DMS 273 (cell line): ENCODE measurements at regions not wholly inside any gene's neighbourhood (a gene's known extent, or its start where the extent isn't known, plus 50 kb on each side); places are given as distances from the start of the nearest gene placed in this dataset.
A peak's percentile ranks its signal among the peaks of the same experiment; 100 is the strongest.
"Not testable (repeated sequence)": the region's sequence is repeated elsewhere in the genome, so short reads cannot be mapped to it uniquely, and the experiment has no call there.

Experiments used
- DNase-seq: peaks from one replicate; lab custom pipeline; 2025; ENCODE audit not compliant: unreplicated experiment; lab: John Stamatoyannopoulos, UW

GRCh38 chr11:29486301-29486700 lies 530.5 kb downstream of the KCNA4 start:
- DNase-seq, result no peak

GRCh38 chr11:29485641-29486040 lies 531.2 kb downstream of the KCNA4 start:
- DNase-seq, result no peak

- DNase-seq, result no peak
Measured at GRCh38 chr11:29484548-29484947, 532.3 kb downstream of the KCNA4 start.

- DNase-seq, result no peak
Measured at GRCh38 chr11:29483831-29484230, 533.0 kb downstream of the KCNA4 start.

- no peak for DNase-seq
Measured at GRCh38 chr11:29482510-29482909, 534.3 kb downstream of the KCNA4 start.

- no peak for DNase-seq
Measured at GRCh38 chr11:29481738-29482137, 535.1 kb downstream of the KCNA4 start.

- DNase-seq, result no peak
Measured at GRCh38 chr11:29480981-29481380, 535.8 kb downstream of the KCNA4 start.

- DNase-seq, result no peak
Measured at GRCh38 chr11:29458252-29458651, 558.6 kb downstream of the KCNA4 start.

- DNase-seq, result no peak
Measured at GRCh38 chr11:29452146-29452545, 564.7 kb downstream of the KCNA4 start.

- DNase-seq, result no peak
Measured at GRCh38 chr11:29449281-29450074, 567.4 kb downstream of the KCNA4 start.

- DNase-seq, result peak; percentile 37
Measured at GRCh38 chr11:29448246-29448877, 568.5 kb downstream of the KCNA4 start.

GRCh38 chr11:29447821-29448220 lies 569.0 kb downstream of the KCNA4 start:
- DNase-seq, result no peak

GRCh38 chr11:29446132-29446531 lies 570.7 kb downstream of the KCNA4 start:
- DNase-seq, result no peak

GRCh38 chr11:29445191-29445590 lies 571.6 kb downstream of the KCNA4 start:
- DNase-seq, result not testable (repeated sequence)

GRCh38 chr11:29438815-29439214 lies 578.0 kb downstream of the KCNA4 start:
- no peak for DNase-seq

- no peak for DNase-seq
Measured at GRCh38 chr11:29435421-29435820, 581.4 kb downstream of the KCNA4 start.

GRCh38 chr11:29432719-29433325 lies 584.0 kb downstream of the KCNA4 start:
- peak; percentile 46 for DNase-seq

GRCh38 chr11:29405305-29405704 lies 611.5 kb downstream of the KCNA4 start:
- DNase-seq, result no peak

GRCh38 chr11:29395555-29396072 lies 621.2 kb downstream of the KCNA4 start:
- DNase-seq, result no peak

GRCh38 chr11:29389793-29390192 lies 627.0 kb downstream of the KCNA4 start:
- no peak for DNase-seq

- DNase-seq, result no peak
Measured at GRCh38 chr11:29373725-29374124, 643.1 kb downstream of the KCNA4 start.

GRCh38 chr11:29368126-29368525 lies 648.7 kb downstream of the KCNA4 start:
- no peak for DNase-seq
